Mesenchymal stem cell (in vitro differentiated cells and primary cell): ENCODE measurements at regions not wholly inside any gene's neighbourhood (a gene's known extent, or its start where the extent isn't known, plus 50 kb on each side); places are given as distances from the start of the nearest gene placed in this dataset.

ENCODE experiments used
- DNase-seq: peaks from one replicate; pipeline ENCODE4 v3.0.0-alpha.2; 2013
- H2AFZ ChIP-seq: one replicate; pipeline ENCODE4 v1.6.1; 2013; ENCODE audit warnings: low read depth, mild to moderate bottlenecking, control low read depth, inconsistent platforms, low read length, moderate library complexity
- H2AK5ac ChIP-seq: 2 replicates; pipeline ENCODE4 v1.6.1; 2013; ENCODE audit warnings: low read length, moderate library complexity, mild to moderate bottlenecking, inconsistent platforms; ENCODE audit not compliant: severe bottlenecking
- H2BK120ac ChIP-seq: one replicate; pipeline ENCODE4 v1.6.1; 2013; ENCODE audit warnings: low read depth, mild to moderate bottlenecking, inconsistent platforms, low read length, moderate library complexity
- H2BK12ac ChIP-seq, 2 experiments: one replicate each; pipeline ENCODE4 v1.6.1; 2013; ENCODE audit warnings: inconsistent platforms in 2 of 2, low read length in 2 of 2, mild to moderate bottlenecking in 2 of 2, moderate library complexity in 2 of 2, control low read depth in 1 of 2
- H2BK15ac ChIP-seq: one replicate; pipeline ENCODE4 v1.6.1; 2013; ENCODE audit warnings: mild to moderate bottlenecking, low read depth, inconsistent platforms; ENCODE audit not compliant: poor library complexity, severe bottlenecking
- H2BK5ac ChIP-seq: 2 replicates; pipeline ENCODE4 v1.6.1; 2013; ENCODE audit warnings: low read depth, mild to moderate bottlenecking, low read length, control low read depth, inconsistent platforms; ENCODE audit not compliant: poor library complexity, severe bottlenecking
- H3K14ac ChIP-seq, 2 experiments: one replicate each; pipeline ENCODE4 v1.6.1; 2013; ENCODE audit warnings: inconsistent platforms in 2 of 2, low read length in 2 of 2, control low read depth in 1 of 2, mild to moderate bottlenecking in 1 of 2, moderate library complexity in 1 of 2
- H3K18ac ChIP-seq, 2 experiments: one replicate each; pipeline ENCODE4 v1.6.1; 2013; ENCODE audit warnings: inconsistent platforms in 2 of 2, low read length in 2 of 2, control low read depth in 1 of 2, low read depth in 1 of 2, mild to moderate bottlenecking in 1 of 2
- H3K23ac ChIP-seq, 2 experiments: one replicate each; pipeline ENCODE4 v1.6.1; 2013; ENCODE audit warnings: inconsistent platforms in 2 of 2, low read length in 2 of 2, mild to moderate bottlenecking in 2 of 2, moderate library complexity in 2 of 2, control low read depth in 1 of 2
- H3K27ac ChIP-seq: 2 replicates; pipeline ENCODE4 v1.5.1; 2013; ENCODE audit warnings: mild to moderate bottlenecking, moderate library complexity, low read length, control low read depth, inconsistent platforms; ENCODE audit not compliant: poor library complexity, severe bottlenecking
- H3K27me3 ChIP-seq, 2 experiments: 2 replicates each; pipeline versions ENCODE4 v1.6.1 to v1.7.0; 2013; ENCODE audit warnings: low read length in 2 of 2, mild to moderate bottlenecking in 2 of 2, moderate library complexity in 2 of 2, control low read depth in 1 of 2, inconsistent platforms in 1 of 2; ENCODE audit not compliant: control insufficient read depth in 1 of 2, insufficient read depth in 1 of 2
- H3K36me3 ChIP-seq, 2 experiments: 2 replicates each; pipeline versions ENCODE4 v1.6.1 to v1.7.0; 2013; ENCODE audit warnings: low read length in 2 of 2, control low read depth in 1 of 2, inconsistent platforms in 1 of 2, low read depth in 1 of 2, mild to moderate bottlenecking in 1 of 2; ENCODE audit not compliant: insufficient read depth in 2 of 2, control insufficient read depth in 1 of 2
- H3K4ac ChIP-seq, 2 experiments: one replicate each; pipeline ENCODE4 v1.6.1; 2013; ENCODE audit warnings: inconsistent platforms in 2 of 2, low read length in 2 of 2, mild to moderate bottlenecking in 2 of 2, moderate library complexity in 2 of 2, control low read depth in 1 of 2, low read depth in 1 of 2
- H3K4me1 ChIP-seq: 2 replicates; pipeline ENCODE4 v1.6.1; 2013; ENCODE audit warnings: low read depth, low read length, control low read depth; ENCODE audit not compliant: control insufficient read depth, insufficient read depth
- H3K4me2 ChIP-seq: 2 replicates; pipeline ENCODE4 v1.6.1; 2013; ENCODE audit warnings: low read length, mild to moderate bottlenecking, inconsistent platforms; ENCODE audit not compliant: poor library complexity, severe bottlenecking
- H3K4me3 ChIP-seq, 2 experiments: 2 replicates each; pipeline versions ENCODE4 v1.5.1 to v1.7.0; 2013; ENCODE audit warnings: low read length in 2 of 2, mild to moderate bottlenecking in 2 of 2, control low read depth in 1 of 2, low read depth in 1 of 2; ENCODE audit not compliant: insufficient read depth in 1 of 2
- H3K79me1 ChIP-seq: replicated peaks from 2 replicates; pipeline ENCODE4 v1.6.1; 2013; ENCODE audit warnings: mild to moderate bottlenecking, control low read depth, low read length, inconsistent platforms; ENCODE audit not compliant: poor library complexity, severe bottlenecking
- H3K9ac ChIP-seq: 2 replicates; pipeline ENCODE4 v1.7.0; 2013; ENCODE audit warnings: mild to moderate bottlenecking, low read length, moderate library complexity
- H3K9me3 ChIP-seq: 2 replicates; pipeline ENCODE4 v1.7.0; 2013; ENCODE audit warnings: mild to moderate bottlenecking, low read length; ENCODE audit not compliant: control insufficient read depth
- H4K8ac ChIP-seq: one replicate; pipeline ENCODE4 v1.6.1; 2013; ENCODE audit warnings: inconsistent platforms, mild to moderate bottlenecking, low read length, moderate library complexity
- H4K91ac ChIP-seq: one replicate; pipeline ENCODE4 v1.6.1; 2013; ENCODE audit warnings: mild to moderate bottlenecking, low read length, inconsistent platforms
- WGBS: methylation state at CpG from one replicate; pipeline ENCODE4 v1.1.7; 2013; ENCODE audit warnings: mixed read lengths; 5-methylcytosine and 5-hydroxymethylcytosine counted together

DNA sequence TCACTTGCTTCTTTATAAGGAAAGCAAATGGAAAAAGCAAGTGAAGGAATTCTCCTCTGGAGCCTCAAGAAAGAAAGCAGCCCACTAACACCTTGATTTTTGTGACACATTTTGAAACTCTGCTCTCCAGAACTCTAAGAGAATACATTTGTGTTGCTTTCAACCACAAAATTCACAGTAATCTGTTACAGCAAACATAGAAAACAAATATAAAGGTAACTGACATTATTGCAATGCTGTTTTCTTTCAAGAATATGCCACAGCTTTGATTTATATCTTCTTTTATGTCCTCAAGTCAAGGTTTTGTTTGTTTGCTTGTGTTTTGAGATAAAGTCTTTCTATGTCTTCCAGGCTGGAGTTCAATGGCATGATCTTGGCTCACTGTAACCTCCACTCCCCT is 103.1 kb upstream of the FIGN start:
- Histone ChIP-seq H2BK15ac (no peak overlapping the region), H3K27ac (no peak overlapping the region), H2BK12ac (no peak overlapping the region), H2BK5ac (no peak overlapping the region), H2AK5ac (no peak overlapping the region), H3K27me3 (no peaks in the 10 kb centered on the region), H3K4me1 (no peaks in the 10 kb centered on the region), H3K4me2 (no peak overlapping the region), H3K79me1 (no peaks in the 10 kb centered on the region), H3K9me3 (no peaks in the 10 kb centered on the region), H3K18ac (no peak overlapping the region), H3K9ac (no peak overlapping the region), H3K23ac (no peak overlapping the region), H3K4me3 (no peak overlapping the region), H4K8ac (no peak overlapping the region), H3K14ac (no peak overlapping the region), H3K4ac (no peak overlapping the region), H3K36me3 (no peaks in the 10 kb centered on the region), H2BK120ac (no peak overlapping the region), H2AFZ (no peak overlapping the region), H4K91ac (no peak overlapping the region)
- DNase-seq, result no peak

DNA sequence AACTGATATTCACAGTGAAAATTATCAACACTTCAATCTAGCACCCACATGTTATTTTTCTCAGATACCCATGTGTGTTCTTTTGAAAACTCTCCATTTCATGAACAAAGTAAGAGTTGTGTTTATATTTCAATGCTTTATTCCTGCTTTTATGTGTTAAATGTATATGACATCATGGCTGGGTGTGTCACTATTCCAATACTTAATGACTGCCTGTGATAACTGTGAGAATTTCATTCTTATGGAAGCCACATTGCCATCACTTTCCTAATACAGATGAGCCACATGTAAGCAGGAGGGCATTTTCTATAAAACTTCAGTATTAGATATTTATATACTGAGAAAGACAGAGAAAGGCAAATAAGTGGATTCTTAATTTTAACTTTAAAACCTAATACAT is 100.4 kb upstream of the FIGN start:
- no peaks in the 10 kb centered on the region for H3K4me1 ChIP-seq
- no peak overlapping the region for H3K9ac ChIP-seq
- H3K27ac ChIP-seq, result no peak overlapping the region
- H2BK120ac ChIP-seq, result no peak overlapping the region
- no peak overlapping the region for H2AK5ac ChIP-seq
- no peak overlapping the region for H3K18ac ChIP-seq
- H3K4ac ChIP-seq, result no peak overlapping the region
- no peak overlapping the region for H3K4me2 ChIP-seq
- H3K36me3 ChIP-seq, result no peaks in the 10 kb centered on the region
- H2BK5ac ChIP-seq, result no peak overlapping the region
- no peak overlapping the region for H2AFZ ChIP-seq
- no peak overlapping the region for H3K14ac ChIP-seq
- no peak overlapping the region for H2BK12ac ChIP-seq
- no peak for DNase-seq
- no peak overlapping the region for H3K23ac ChIP-seq
- H3K4me3 ChIP-seq, result no peak overlapping the region
- no peaks in the 10 kb centered on the region for H3K79me1 ChIP-seq
- no peak overlapping the region for H2BK15ac ChIP-seq
- H4K91ac ChIP-seq, result no peak overlapping the region
- H3K27me3 ChIP-seq, result no peaks in the 10 kb centered on the region
- H3K9me3 ChIP-seq, result no peaks in the 10 kb centered on the region
- no peak overlapping the region for H4K8ac ChIP-seq

DNA sequence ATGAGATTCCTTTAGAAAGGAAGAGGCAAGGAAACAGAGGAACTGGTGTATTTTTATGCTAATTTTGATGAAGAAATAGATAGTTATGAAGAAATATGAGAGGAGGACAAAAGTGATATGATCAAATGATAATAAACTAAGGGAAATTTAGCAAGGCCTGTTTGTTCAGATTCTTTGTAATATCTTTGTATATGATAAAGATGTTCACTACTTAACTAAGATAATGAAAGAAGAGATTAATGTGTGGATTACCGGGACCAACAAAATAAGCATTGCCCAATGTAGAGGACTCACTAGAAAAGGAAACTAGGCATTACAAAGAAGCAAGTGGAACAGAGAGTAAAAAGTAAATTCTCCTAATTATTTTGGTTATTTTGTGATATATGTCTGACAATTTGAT is 99.0 kb upstream of the FIGN start:
- no peaks in the 10 kb centered on the region for H3K79me1 ChIP-seq
- no peak overlapping the region for H3K4ac ChIP-seq
- DNase-seq, result no peak
- H3K9ac ChIP-seq, result no peak overlapping the region
- H3K4me2 ChIP-seq, result no peak overlapping the region
- H3K14ac ChIP-seq, result no peak overlapping the region
- H3K9me3 ChIP-seq, result no peaks in the 10 kb centered on the region
- no peak overlapping the region for H3K27ac ChIP-seq
- H4K8ac ChIP-seq, result no peak overlapping the region
- no peak overlapping the region for H3K4me3 ChIP-seq
- H4K91ac ChIP-seq, result no peak overlapping the region
- no peak overlapping the region for H3K18ac ChIP-seq
- H3K27me3 ChIP-seq, result no peaks in the 10 kb centered on the region
- WGBS, result 100% methylated on average over 1 of the region's 1 CpG
- no peak overlapping the region for H2AFZ ChIP-seq
- H3K36me3 ChIP-seq, result no peaks in the 10 kb centered on the region
- no peak overlapping the region for H2BK120ac ChIP-seq
- H3K23ac ChIP-seq, result no peak overlapping the region
- H2BK12ac ChIP-seq, result no peak overlapping the region
- no peak overlapping the region for H2AK5ac ChIP-seq
- no peak overlapping the region for H2BK5ac ChIP-seq
- no peak overlapping the region for H2BK15ac ChIP-seq
- H3K4me1 ChIP-seq, result no peaks in the 10 kb centered on the region

DNA sequence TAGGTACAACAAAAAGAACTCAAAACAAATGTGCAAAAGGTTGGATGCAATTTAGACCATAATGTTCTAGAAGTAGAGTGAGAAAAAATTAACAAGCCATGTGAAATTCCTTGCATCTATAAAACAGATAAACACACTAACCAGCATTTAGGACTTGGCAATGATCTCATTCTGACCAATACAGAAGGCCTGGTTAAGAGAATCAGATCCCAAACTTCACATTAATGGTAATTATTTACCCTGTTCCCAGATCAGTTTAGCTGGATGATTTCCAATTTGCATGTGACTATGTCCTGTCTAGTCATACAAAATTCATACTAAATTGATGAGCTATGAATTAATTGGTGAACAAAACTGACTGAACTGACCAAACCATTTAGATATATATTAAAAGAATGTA is 98.4 kb upstream of the FIGN start:
- DNase-seq, result no peak
- Histone ChIP-seq H4K8ac (no peak overlapping the region), H3K36me3 (no peaks in the 10 kb centered on the region), H3K4me3 (no peak overlapping the region), H3K4me2 (no peak overlapping the region), H3K27ac (no peak overlapping the region), H2BK5ac (no peak overlapping the region), H3K23ac (no peak overlapping the region), H3K9ac (no peak overlapping the region), H4K91ac (no peak overlapping the region), H3K4me1 (no peaks in the 10 kb centered on the region), H2BK120ac (no peak overlapping the region), H3K4ac (no peak overlapping the region), H3K27me3 (no peaks in the 10 kb centered on the region), H2AK5ac (no peak overlapping the region), H3K18ac (no peak overlapping the region), H2BK12ac (no peak overlapping the region), H3K9me3 (no peaks in the 10 kb centered on the region), H3K14ac (no peak overlapping the region), H2BK15ac (no peak overlapping the region), H2AFZ (no peak overlapping the region), H3K79me1 (no peaks in the 10 kb centered on the region)
